HG02588 (cell line): ENCODE measurements at regions not wholly inside any gene's neighbourhood (a gene's known extent, or its start where the extent isn't known, plus 50 kb on each side); places are given as distances from the start of the nearest gene placed in this dataset.
"Not testable (repeated sequence)": the region's sequence is repeated elsewhere in the genome, so short reads cannot be mapped to it uniquely, and the experiment has no call there.

Source experiments
- ATAC-seq: cut with Tn5 transposase; IDR thresholded peaks from one replicate; pipeline ENCODE4 v1.9.1; 2021; ENCODE audit warnings: mild to moderate bottlenecking, moderate library complexity; ENCODE audit not compliant: unreplicated experiment

GRCh38 chr18:64377446-64377845 lies 228.6 kb upstream of the LINC00305 start:
- no peak for ATAC-seq

DNA sequence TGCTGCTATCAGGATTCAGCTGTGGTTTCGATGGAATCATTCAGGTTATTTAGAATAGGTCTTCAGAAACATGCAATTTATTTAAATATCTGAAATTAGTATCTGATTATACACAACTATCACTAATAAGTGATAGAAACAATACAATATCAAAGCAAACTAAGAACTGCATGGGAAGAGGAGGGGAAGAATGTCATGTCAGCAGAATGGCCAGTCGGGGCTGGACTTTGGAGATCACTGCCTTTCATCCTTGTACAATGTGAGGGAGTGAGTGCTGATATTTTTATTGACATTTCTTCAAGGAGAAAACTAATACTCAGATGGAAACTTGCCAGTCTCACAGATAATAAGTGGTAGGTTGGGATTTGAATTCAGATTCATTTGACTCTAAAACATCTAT lies 224.0 kb upstream of the LINC00305 start:
- no peak for ATAC-seq

- not testable (repeated sequence) for ATAC-seq
Measured at GRCh38 chr18:64369830-64370440, 221.0 kb upstream of the LINC00305 start.

DNA sequence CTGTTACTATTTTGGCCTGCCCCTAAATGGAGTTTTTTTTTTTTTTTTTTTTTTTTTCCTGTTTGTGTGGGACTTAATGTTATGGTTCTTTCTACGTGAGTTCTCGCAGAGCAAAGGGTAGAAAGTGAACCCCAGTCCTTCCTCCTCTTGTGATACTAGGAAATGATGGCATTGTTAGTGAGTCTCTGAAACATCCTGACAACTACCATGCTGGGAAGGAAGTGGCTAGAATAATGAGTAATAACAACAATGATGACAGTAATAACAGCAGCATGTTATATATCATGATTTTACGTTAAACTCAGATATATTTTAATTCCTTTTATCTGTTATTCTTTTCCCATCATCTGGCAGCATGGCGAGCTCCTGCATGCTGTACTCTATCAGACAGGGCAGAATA lies 216.2 kb upstream of the LINC00305 start:
- ATAC-seq = no peak

GRCh38 chr18:64337673-64338072 lies 188.8 kb upstream of the LINC00305 start:
- no peak for ATAC-seq

DNA sequence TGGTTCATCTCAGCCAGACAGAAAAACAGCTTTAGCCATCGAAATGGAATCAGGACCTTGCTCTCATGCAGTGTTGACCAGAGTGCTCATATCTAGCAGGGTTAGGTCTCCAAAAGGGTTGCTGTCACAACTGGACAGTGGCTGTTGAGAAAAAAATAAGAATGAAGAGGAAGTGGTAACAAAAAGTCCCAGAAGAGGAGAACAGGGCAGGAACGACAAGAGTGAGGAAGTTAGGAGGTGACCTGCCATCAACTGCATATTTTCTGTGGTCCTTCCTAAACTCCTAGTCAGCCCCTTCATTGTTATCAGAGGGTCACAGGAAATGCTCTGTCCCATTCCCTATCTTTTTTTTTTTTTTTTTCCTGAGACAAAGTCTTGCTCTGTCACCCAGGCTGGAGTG lies 188.1 kb upstream of the LINC00305 start:
- no peak for ATAC-seq

GRCh38 chr18:64334748-64335147 lies 185.9 kb upstream of the LINC00305 start:
- ATAC-seq = no peak

DNA sequence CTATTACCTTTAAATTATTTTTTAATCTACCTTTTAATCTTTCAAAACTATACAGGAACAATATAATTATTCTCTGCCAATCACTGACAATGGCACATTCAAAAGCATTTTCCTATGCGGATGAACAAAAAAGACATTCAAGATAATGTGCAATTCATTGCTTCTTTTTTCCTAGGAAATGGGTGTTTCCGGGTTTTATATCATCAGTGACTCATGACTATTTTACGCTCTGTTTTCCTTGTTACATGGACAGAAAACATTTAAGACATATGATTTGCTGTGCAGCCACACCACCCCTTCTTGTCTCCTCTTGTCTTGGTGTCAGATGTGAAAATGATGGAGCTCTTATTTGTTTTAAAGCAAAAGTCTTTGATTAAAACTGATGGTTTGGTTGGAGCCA lies 184.7 kb upstream of the LINC00305 start:
- ATAC-seq = no peak

- ATAC-seq = no peak
Measured at GRCh38 chr18:64332835-64333234, 183.9 kb upstream of the LINC00305 start.

DNA sequence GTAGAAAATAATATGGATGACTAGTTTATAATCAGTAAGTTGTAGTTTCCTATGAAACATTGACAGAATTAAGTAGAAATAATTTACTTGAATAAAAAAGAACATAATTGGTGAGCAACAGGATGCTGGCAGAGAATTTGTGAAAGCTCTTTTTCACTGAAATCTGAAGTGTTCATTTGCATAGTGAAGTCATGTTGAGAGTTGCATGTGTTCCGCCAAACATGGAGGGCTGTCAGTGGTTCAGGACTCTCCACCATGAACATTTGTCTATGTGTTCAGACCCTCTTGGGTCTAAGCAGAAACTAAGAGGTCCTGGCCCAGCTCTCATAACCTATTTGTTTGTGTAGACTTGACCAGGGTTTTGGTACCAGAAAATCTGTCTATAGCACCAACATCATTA lies 182.5 kb upstream of the LINC00305 start:
- ATAC-seq = no peak

- ATAC-seq = no peak
Measured at GRCh38 chr18:64330931-64331330, 182.0 kb upstream of the LINC00305 start.

- no peak for ATAC-seq
Measured at GRCh38 chr18:64330161-64330560, 181.3 kb upstream of the LINC00305 start.

GRCh38 chr18:64322189-64322588 lies 173.3 kb upstream of the LINC00305 start:
- ATAC-seq = no peak

DNA sequence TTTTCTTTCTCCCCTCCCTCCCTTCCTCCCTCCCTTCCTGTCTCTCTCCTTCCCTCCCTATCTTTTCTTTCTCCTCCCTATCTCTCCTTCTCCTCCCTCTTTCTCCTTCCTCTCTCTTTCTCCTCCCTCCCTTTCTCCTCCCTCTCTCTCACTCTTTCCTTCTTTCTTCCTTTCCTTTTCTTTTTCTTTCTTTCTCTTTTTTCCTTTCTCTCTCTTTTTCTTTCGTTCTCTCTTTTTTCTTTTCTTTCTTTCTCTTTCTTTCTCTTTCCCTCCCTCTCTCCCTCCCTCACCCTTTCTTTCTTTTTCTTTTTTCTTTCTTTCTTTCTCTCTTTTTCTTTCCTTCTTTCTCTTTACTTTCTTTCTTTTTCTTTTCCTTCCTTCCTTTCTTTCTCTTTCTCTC lies 169.7 kb upstream of the LINC00305 start:
- ATAC-seq = no peak

DNA sequence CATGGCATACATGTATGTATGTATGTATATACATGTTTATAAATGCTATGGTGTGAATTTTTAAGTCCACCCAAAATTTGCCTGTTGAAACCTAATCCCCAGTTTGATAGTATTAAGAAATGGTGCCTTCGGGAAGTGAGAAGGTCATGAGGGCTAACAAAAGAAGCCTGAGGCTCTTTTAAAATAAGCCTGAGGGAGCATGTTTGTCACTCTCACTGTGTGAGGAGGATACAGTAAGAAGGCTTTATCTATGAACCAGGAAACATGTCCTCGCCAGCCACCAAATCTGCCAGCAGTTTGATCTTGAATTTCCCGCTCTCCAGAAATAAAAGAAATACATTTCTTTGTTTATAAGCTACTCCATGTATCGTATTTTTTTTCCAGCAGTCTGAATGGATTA lies 163.0 kb upstream of the LINC00305 start:
- ATAC-seq = no peak

DNA sequence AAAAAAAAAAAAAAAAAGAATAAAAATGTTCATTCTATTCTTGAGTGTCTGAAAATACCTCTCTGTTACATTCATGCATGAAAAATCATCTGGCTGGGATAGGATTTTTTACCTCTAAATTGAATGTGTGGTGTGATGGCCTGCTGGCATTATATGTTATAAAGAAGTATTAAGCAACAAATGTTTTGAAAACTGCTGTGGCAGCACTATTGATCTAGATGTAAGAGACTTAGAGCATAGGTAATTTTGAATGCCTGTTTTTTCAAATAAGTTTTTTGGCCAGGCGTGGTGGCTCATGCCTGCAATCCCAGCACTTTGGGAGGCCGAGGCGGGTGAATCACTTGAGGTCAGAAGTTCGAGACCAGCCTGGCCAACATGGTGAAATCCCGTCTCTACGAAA lies 147.0 kb upstream of the LINC00305 start:
- no peak for ATAC-seq

GRCh38 chr18:64294967-64295366 lies 146.1 kb upstream of the LINC00305 start:
- no peak for ATAC-seq

DNA sequence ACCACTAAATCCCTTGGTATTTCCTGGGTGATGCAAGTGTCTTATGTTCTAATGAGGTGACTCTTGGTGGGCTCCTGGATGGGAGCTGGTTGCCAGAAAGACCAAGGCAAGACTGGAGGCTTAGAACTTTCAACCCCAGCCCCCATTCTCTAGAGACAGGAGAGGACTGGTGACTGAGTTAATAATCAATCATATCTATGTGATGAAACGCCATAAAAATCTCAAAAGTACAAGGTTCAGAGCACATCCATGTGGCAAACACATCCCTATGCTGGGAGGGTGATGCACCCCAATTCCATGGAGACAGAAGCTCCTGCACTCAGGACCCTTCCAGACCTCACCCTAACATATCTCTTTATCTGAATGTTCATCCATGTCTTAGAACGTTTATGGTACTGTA lies 139.5 kb upstream of the LINC00305 start:
- no peak for ATAC-seq

- ATAC-seq = no peak
Measured at GRCh38 chr18:64287926-64288325, 139.0 kb upstream of the LINC00305 start.

DNA sequence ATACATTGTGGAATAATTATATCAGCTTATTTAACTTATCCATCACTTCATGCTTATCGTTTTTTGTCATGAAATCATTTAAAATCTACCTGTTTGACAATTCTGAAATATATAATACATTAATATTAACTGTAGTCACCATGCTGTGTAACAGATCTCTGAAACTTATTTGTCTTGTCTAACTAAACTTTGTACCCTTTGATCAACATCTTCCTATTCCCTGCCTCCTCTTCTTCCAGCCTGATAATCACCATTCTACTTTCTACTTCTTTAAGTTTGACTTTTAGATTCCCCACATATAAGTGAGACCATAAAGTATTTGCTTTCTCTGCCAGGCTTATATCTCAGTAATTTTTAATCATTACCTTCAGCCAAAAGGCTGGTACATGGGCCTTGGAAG lies 134.2 kb upstream of the LINC00305 start:
- ATAC-seq = no peak

- ATAC-seq = no peak
Measured at GRCh38 chr18:64278026-64278425, 129.1 kb upstream of the LINC00305 start.

DNA sequence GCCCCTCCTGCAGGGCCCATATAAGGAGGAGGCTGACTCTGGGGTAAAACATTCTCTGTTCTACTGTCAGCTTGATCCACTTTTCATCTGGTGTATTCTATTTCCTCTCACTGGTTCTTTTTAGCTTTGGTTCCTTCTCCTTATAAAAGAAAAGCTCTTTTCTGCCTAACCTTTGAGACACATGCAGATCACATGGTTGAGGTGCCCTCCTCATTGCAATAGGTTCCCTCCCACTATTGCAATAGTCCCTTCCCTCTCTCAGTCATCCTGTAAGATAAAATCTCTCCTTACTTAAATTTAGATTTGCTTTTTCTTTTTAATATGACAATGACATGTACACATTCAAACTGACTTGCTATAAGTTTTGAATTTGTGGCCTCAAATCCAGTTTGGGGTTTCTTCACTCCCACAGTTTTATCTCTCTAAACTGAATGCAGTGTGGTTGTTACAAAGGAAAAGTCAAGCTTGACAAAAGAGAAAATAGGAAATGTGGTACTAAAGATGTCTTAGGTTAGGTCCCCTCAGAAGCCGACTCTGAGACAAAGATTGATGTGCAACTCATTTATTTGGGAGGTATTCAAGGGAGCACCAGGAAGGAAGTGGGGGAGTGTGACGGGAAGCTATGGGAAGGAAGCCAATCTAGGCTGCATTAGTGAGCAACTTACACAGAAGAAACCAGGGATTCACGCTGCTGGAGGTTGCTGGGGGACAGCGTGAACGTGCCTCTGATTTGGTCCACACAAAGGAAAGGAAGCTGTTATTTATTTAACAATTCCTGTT lies 127.6 kb upstream of the LINC00305 start:
- ATAC-seq = no peak
